ENCODE measurements at regions not wholly inside any gene's neighbourhood (a gene's known extent, or its start where the extent isn't known, plus 50 kb on each side); places are given as distances from the start of the nearest gene placed in this dataset.

- TF ChIP-seq CTCF (IDR thresholded peaks at IDR 0.05): no peak
- TF ChIP-seq ELF1 (IDR thresholded peaks at IDR 0.05): no peak
- TF ChIP-seq EZH2phosphoT487 (IDR thresholded peaks at IDR 0.05; ENCODE audit: borderline replicate concordance, low read depth): no peak
- no peak for TF ChIP-seq RFX5 (IDR thresholded peaks at IDR 0.05; ENCODE audit: low read length)
- TF ChIP-seq POLR2AphosphoS5 (IDR thresholded peaks at IDR 0.05; ENCODE audit: low read depth, low read length): no peak
- no peak for TF ChIP-seq REST (IDR thresholded peaks at IDR 0.05; ENCODE audit: low read depth, low read length)
- no peak for TF ChIP-seq TAF1 (IDR thresholded peaks at IDR 0.05; ENCODE audit: borderline replicate concordance, low read depth, low read length)
- TF ChIP-seq ZBTB33 (IDR thresholded peaks at IDR 0.05; ENCODE audit: borderline replicate concordance, low read depth): no peak
- no peak for TF ChIP-seq EP300 (IDR thresholded peaks at IDR 0.05; ENCODE audit: borderline replicate concordance in 1 of 2, low read depth in 1 of 2, low read length in 1 of 2)
These were observed 51.6 kb upstream of the LCTL start for GRCh38 chr15:66617137-66618090.

All from SK-N-SH (cell line).